ENCODE measurements at regions not wholly inside any gene's neighbourhood (a gene's known extent, or its start where the extent isn't known, plus 50 kb on each side); places are given as distances from the start of the nearest gene placed in this dataset.

DNA sequence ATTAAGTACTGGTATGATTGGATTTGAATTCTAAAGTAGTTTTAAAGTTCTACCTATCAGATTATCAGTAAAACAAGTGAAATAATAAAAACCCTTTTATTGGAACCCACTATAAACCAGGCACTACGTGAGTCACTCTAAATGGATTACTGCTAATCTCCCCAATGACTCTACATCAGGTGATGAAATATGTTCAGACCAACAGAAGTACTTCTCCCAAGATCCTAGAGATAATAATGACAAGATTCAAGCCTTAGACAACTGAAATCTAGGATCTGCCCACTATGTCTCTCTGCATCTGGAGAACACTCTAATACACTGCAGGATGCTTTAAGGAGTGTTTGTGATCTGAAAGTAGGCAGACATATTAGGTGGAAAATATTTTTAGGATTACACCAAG is 652.1 kb upstream of the CHORDC1 start:
- intact Hi-C loops (cut with micrococcal nuclease), result no loop called here

DNA sequence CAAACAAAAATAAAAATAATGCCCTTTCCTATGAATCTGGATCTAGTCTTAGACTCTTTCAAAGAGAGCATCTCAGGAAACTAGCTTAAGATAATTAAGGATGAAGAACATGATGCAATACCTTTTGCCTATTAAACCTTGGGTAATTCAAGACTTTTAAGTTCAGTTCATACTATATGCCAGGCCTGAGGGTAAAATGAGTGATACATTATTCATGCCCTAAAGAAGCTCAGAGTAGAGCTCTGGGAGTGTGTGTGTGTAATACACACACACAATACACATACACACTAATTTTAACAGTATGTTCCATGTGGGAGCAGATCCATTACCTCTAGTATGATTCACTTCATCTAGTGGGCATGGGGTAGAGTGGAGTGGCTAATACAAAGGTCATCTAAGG is 651.4 kb upstream of the CHORDC1 start:
- intact Hi-C loops (cut with micrococcal nuclease), result no loop called here

DNA sequence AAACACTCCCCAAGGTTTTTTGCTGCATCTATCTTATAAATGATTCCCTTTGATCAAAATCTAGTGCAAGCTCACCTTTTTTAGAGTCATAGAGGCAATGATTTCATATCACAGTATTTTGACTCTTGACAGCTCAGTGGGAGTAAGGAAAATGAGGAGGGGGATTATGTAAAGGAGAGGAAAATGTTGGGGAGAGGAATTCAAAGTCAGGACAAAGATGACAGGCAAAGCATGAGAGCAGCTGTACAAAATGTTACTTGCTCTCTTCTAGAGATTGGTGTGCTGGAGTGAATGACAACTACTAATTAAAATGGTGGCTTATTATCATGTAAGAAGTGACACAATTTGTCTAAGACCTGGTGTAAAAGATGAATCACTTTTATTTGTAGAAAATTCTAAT is 644.6 kb upstream of the CHORDC1 start:
- intact Hi-C loops (cut with micrococcal nuclease), result no loop called here

DNA sequence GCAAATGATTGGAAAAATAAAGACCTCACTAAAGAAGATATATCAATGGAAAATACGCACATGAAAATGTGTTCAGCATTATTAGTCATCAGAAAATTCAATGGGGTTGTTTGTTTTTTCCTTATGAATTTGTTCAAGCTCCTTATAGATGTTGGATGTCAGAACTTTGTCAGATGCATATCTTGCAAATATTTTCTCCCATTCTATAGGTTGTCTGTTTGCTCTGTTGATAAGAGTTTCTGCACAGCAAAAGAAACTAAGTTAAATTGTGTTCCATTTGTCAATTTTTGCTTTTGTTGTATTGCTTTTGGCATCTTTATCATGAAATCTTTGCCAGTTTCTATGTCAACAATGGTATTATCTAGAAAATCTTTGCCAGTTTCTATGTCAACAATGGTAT is 633.9 kb upstream of the CHORDC1 start:
- intact Hi-C loops (cut with micrococcal nuclease), result no loop called here

DNA sequence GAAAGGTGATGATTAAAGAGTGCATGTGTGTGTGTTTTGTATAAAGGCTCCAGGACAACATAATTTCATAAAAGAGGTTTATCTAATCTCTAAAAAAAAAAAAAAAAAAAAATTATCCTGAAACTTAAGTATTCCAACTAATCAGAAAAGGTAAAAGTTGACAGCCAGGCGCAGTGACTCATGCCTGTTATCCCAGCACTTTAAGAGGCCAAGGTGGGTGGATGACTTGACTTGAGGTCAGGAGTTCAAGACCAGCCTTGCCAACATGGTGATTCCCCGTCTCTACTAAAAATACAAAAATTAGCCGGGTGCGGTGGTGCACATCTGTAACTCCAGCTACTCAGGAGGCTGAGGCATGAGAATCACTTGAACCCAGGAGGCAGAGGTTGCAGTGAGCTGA is 632.7 kb upstream of the CHORDC1 start:
- intact Hi-C loops (cut with micrococcal nuclease), result no loop called here

DNA sequence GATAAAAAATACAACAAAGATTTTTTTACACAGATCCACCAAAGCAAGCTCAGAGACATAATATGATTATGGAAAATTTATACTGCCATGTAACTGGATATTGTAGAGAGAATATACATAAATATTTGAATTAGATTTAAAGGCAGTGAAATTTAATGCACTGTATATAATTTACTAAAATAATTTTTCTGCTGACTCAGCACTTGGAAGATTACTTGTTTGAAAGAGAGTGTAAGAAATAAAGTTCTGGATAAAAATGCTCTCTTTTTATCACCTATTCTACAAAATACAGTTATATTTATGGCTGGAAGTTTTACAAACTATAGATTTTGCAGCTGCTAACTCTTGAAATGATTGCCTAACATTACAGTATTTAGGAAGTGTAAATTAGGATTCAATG is 628.3 kb upstream of the CHORDC1 start:
- intact Hi-C loops (cut with micrococcal nuclease), result no loop called here

DNA sequence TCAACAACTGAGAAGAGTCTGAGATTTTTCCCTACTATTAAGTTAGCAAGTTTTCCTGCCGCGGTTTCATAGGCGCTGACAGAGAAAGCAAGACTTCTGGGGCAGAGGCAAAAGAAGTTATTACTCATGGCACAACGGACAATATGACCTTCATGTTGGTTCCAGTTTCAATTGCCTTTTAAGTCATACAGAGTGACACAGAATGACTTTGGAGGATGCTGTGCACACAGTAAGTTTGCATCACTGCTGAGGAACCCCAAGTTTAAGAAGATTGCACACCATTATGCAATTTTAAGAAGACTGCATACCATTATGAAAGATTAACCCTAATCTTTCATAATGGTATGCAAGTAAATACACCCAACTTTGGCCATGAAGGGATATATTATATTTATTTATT is 626.5 kb upstream of the CHORDC1 start:
- intact Hi-C loops (cut with micrococcal nuclease), result loop anchor here (10.0 kb wide), 1 partner anchor 65 kb away; no protein-coding TSS in a partner anchor

DNA sequence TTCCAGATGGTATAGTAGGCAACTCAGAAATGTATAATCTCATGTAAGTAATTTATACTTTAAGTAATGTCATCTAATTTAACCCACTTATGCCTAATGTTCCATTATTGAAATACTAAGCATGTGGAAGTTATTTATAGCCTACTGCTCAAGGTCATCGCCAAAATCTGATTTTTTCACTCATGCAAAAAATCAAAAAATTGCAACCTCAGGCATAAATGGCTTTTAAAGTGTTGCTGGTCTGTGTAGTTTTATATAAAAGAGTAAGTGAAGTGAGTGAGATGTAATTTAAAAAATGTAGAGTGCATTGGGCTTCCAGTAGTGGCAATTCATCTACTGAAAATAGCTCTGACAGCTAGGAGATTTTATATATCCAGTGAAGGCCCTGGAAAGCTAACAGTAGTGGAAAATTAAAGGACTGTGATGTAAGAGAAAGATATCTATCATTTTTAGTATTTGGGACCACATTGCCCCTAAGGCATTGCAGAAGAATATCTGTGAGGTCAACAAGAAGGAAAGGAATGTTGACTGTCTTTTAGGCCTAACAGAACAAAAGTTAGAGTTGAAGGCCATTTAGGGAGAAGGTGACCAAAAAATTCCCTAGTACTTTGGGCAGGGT is 624.5 kb upstream of the CHORDC1 start:
- intact Hi-C loops (cut with micrococcal nuclease), result loop anchor here (10.0 kb wide), 1 partner anchor 63 kb away; no protein-coding TSS in a partner anchor

DNA sequence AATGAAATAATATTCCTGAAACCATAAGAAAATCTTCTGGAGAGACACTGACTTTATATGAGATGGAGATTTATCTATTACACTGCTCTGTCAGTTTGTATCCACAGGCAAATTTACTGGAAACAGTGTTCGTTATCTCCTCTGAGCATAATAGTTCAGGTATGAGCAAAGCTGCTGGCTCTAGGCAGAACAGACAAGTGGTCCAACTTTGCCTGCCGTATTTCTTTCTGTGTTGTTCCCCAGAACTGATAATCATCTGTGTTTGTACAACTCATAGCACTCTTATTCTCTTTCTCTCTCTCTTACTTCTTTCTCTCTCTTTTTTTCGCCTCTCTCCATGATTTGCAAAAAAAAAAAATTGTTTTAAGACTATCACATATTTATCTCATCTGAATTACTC is 623.8 kb upstream of the CHORDC1 start:
- intact Hi-C loops (cut with micrococcal nuclease), result loop anchor here (10.0 kb wide), 1 partner anchor 62 kb away; no protein-coding TSS in a partner anchor

DNA sequence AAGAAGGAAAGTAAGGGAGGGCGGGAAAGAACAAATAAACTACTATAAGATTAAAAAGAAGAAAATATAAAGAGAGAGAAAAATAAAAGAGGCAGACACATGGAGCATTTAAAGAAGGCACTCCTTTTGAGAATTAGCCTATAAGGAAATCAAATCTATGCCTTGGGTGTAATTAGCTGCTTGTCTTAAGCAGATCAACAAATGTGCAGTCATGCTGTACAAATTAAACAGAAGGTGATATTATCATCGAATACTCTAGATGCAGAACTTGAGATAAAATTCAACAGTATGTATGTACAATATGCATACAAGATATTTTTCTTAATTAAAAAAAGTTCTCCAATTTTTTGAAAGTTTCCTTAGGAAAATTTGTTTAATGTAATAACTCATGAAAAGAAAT is 623.0 kb upstream of the CHORDC1 start:
- intact Hi-C loops (cut with micrococcal nuclease), result loop anchor here (10.0 kb wide), 1 partner anchor 61 kb away; no protein-coding TSS in a partner anchor

DNA sequence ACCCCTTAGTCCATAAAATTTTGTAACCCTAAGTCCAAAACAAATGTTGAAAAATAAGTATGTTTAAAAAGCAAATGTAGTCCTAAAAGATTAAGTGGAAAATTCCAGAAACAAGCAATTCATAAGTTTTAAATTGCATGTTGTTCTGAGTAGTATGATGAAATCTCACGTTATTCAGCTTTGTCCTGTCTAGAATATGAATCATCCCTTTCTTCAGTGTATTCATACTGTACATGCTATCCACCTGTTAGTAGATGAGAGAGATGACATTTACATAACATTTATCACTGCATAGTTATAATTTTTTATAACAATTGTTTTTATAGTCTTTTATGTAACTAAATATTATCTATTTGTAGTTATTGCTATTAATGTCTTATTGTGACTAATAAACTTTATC is 622.3 kb upstream of the CHORDC1 start:
- intact Hi-C loops (cut with micrococcal nuclease), result loop anchor here (10.0 kb wide), 1 partner anchor 60 kb away; no protein-coding TSS in a partner anchor

DNA sequence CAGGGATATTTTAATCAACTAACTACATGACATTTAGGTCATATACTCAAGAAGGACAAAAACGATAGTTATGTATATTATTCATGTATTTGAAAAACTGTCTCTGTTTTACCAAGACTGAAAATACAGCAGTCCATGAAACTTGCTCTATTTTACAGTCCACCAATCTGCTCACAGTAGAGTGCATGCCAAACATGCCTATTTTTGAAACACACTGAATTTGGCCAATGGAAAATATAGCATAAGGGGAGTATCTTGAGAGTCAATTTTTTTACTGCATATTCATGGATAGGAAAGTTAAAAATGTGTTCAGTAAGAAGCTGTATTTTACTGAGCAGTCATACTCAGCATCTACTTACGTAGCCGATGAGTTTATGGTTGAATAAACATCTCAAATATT is 621.2 kb upstream of the CHORDC1 start:
- intact Hi-C loops (cut with micrococcal nuclease), result loop anchor here (10.0 kb wide), 1 partner anchor 59 kb away; no protein-coding TSS in a partner anchor

DNA sequence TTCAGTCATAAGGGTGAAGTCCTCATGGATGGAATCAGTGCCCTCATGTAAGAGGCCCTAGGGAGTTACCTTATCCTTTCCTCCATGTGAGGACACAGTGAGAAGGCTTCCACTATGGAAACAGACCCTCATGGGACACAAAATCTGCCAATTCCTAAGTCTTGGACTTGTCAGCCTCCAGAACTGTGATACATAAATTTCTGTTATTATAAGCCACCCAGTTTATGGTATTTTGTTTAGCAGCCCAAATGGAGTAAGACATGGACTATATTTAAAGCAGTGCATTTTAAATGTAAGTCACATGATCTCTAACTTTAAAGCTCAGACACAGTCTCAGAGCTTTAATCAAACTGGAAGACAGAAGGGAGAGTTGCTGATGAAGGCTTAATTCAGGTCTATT is 619.8 kb upstream of the CHORDC1 start:
- intact Hi-C loops (cut with micrococcal nuclease), result loop anchor here (10.0 kb wide), 1 partner anchor 58 kb away; no protein-coding TSS in a partner anchor

DNA sequence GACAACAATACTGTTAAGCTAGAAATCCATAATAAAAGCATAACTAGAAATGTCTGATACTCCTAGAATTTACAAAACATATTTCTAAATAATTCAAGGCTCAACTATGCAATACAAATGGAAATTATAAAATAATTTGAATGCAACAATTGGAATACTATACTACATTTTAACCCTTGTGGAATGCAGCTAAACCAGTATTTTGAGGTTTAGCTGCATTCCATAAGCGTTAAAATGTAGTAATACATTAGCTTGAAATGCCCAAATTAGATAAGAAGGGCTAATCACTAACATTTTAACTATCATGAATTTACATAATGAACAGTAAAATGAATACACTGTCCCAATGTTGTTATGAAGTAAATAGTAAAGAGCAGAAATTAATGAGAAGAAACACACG is 617.2 kb upstream of the CHORDC1 start:
- intact Hi-C loops (cut with micrococcal nuclease), result loop anchor here (10.0 kb wide), 1 partner anchor 55 kb away; no protein-coding TSS in a partner anchor

DNA sequence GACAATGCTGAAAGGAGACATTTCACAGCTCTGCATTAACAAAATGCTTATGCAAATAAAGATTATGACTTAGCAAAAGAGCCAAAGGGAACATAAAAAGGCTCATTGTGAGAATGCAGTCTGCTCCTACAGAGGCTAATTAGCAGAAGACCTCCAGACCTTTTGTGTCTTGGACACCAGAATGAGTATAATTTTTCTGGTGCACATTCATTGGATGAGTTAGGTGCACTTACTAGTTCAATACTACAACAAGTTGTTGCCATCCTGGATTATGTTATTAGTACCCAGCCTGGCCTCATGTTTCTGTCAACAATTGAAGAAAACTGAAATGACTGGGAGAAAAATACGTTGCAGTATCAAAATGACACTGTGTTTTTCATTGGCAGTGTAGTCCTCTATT is 613.2 kb upstream of the CHORDC1 start:
- intact Hi-C loops (cut with micrococcal nuclease), result no loop called here

DNA sequence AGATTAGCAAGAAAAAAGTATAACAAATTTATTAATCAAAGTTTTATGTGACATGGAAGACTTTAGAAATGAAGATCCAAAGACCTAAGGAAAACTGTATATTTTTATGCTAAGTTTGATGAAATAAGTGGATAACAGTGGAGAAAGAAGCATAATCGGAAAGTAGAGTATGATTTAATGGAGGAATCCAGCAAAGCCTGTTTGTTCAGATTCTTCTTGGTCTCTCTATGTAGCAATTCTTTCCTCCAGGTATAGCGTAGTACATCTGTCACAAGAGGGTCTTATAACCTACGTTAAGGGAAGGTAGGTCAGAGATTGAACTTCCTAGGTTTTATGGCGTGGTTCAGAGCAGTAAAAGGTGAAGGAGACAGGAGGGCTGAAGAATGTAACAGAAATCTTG is 600.6 kb upstream of the CHORDC1 start:
- intact Hi-C loops (cut with micrococcal nuclease), result no loop called here

DNA sequence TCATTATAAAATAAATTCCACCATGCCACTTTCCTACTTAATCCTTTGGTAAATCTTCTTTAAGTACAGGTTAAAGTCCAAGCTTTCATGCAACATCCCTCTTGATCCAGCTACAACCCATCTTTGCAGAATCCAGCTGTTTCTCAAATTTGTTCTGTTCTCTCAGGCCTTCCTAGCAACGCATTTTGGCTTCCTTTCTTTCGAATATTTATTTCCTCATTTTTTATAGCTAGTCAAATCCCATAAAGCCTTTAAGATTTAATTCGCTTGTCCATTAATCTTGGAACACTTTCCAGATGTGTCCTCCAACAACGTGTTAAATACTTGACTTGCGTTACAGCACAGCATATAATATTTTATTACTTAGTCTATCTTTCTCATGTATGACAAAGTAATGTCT is 600.1 kb upstream of the CHORDC1 start:
- intact Hi-C loops (cut with micrococcal nuclease), result no loop called here

DNA sequence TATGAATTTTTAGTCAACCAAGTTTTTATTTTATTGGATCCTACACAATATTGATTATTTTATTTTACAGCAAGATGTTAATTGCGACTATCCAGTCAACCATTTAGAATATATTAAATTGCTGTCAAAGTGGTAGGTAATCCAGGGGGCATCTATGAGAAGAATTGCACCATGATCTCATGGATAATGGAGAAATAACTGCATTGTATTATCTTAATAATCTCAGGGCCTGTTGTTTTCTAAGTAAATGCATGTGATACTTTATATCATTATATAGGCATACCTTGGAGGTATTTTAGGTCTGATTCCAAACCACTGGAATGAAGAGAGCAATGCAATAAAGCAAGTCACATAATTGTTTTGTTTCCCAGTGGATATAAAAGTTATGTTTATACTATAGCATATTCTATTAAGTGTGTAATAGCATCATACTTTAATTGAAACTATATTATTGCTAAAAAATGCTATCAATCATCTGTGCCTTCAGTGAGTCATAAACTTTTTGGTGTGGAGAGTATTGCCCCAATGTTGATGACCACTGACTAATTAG is 595.4 kb upstream of the CHORDC1 start:
- intact Hi-C loops (cut with micrococcal nuclease), result no loop called here

DNA sequence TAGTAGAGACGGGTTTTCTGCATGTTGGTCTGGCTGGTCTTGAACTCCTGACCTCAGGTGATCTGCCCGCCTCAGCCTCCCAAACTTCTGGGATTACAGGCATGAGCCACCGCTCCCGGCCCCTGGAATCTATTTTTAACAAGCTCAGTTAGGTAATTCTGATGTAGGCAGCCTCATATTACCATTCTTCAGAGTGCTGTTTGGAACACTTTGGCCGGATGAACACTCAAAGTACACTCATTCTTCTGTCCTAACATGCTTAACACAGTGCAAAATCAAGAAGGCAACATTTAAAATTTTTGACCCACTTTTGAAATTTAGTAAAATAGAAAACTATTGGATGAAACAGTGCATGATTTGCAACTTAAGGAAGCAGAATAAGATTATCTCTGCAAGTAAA is 586.7 kb upstream of the CHORDC1 start:
- intact Hi-C loops (cut with micrococcal nuclease), result no loop called here

DNA sequence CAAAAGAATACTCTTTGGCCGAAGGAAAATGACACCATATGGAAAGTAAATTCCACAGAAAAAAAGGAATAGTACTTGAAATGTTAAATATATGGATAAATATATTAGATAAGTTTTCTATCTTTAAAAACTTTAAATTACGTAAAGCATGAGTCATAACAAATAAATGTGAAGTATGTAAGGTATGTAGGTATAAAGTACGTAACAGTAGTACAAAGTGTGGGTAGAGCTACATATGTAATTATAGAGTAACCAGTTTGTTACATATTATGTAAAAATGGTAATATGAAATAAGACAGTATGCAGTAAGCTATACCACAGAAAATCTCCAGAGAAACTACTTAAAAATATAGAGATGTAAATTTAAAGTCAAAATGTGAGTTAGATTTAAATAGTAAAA is 582.3 kb upstream of the CHORDC1 start:
- intact Hi-C loops (cut with micrococcal nuclease), result no loop called here

DNA sequence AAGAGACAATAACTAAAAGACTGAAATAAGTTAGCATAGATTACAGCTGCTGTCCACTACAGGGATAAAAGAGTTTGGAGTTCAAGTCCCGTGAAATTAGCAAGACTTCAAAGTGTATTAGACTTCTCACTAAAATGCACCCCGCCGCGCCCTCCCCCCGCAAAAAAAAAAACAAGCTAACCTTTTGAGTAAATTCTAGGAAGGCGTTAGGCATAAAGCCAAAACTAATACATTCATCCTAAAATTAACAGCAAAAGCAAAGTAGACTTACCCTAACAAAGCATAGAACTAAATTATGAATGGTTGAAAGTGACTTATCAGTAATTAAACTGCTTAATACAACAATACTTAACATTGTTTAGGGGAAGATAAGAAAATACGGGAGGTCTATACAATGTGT is 581.0 kb upstream of the CHORDC1 start:
- intact Hi-C loops (cut with micrococcal nuclease), result no loop called here

DNA sequence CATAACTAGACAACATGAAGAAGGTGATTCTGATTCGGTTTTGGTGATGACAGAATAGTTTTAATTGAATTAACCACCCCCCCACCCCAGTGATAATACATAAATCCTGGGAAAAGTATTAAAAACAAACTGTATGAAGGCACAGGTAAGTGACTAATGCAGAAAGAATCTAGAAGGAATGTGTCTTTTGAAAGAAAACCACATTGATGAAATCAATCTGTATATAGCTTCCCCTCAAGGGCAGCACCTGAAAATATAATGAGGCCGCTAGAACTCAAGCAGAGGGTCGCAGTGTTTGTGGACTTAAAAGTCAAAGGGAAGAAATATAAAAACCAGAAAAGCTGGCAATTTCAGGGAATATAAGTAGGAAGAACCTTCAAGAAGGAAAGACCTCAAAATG is 580.5 kb upstream of the CHORDC1 start:
- intact Hi-C loops (cut with micrococcal nuclease), result no loop called here

DNA sequence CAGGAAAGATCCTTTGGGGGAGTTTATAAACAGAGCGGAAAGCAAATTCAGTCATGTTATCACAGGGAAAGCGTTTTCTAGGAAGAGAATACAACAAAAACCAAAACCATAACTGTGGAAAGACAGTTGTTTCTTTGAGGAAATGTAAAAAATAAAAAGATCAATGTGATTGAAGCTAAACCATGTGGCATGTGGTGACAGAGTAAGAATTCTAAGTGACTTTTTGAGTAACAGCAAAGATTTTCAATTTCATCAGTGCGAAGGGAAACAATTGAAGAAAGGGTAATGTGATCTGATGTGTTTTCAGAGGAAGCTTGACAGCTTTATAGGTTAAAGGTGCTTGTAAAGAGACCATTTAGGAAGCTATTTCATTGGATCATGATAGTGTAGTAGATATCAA is 575.9 kb upstream of the CHORDC1 start:
- intact Hi-C loops (cut with micrococcal nuclease), result no loop called here
